Spleen (tissue), 11 donors: ENCODE measurements at regions not wholly inside any gene's neighbourhood (a gene's known extent, or its start where the extent isn't known, plus 50 kb on each side); places are given as distances from the start of the nearest gene placed in this dataset.

Source experiments
- DNase-seq: peaks from one replicate; pipeline ENCODE4 v3.0.0-alpha.2; 2020
- H3K27ac ChIP-seq, 8 donors: fragments of 200-600 bp; sonication (generic) in 7 of 8; 1 replicate in 4 of 8; 2 replicates in 4 of 8; pipeline versions ENCODE4 v1.5.0 to v1.8.0; 2016 to 2021; ENCODE audit warnings: inconsistent platforms in 4 of 8, mild to moderate bottlenecking in 4 of 8, moderate library complexity in 1 of 8
- H3K27me3 ChIP-seq, 7 donors: fragments of 200-600 bp; sonication (generic) in 6 of 7; replicated peaks in 1 of 7; 1 replicate in 4 of 7; 2 replicates in 3 of 7; pipeline versions ENCODE4 v1.5.0 to v1.8.0; 2016 to 2021; ENCODE audit warnings: inconsistent platforms in 3 of 7, mild to moderate bottlenecking in 1 of 7
- H3K36me3 ChIP-seq, 6 donors: fragments of 200-600 bp; sonication (generic) in 5 of 6; 1 replicate in 4 of 6; 2 replicates in 2 of 6; pipeline versions ENCODE4 v1.5.0 to v1.8.0; 2016 to 2021; ENCODE audit warnings: inconsistent platforms in 2 of 6
- H3K4me1 ChIP-seq, 6 donors: fragments of 200-600 bp; sonication (generic) in 5 of 6; 1 replicate in 3 of 6; 2 replicates in 3 of 6; pipeline versions ENCODE4 v1.5.0 to v1.8.0; 2016 to 2021; ENCODE audit warnings: inconsistent platforms in 3 of 6
- H3K4me3 ChIP-seq, 8 donors: fragments of 200-600 bp; sonication (generic) in 7 of 8; 1 replicate in 4 of 8; 2 replicates in 4 of 8; pipeline versions ENCODE4 v1.5.0 to v1.8.0; 2016 to 2021; ENCODE audit warnings: inconsistent platforms in 4 of 8, mild to moderate bottlenecking in 4 of 8, moderate library complexity in 2 of 8
- H3K9me3 ChIP-seq, 8 donors: fragments of 200-600 bp; sonication (generic) in 7 of 8; 1 replicate in 4 of 8; 2 replicates in 4 of 8; pipeline versions ENCODE4 v1.5.0 to v1.8.0; 2016 to 2021; ENCODE audit warnings: inconsistent platforms in 4 of 8
- POLR2A ChIP-seq, 3 donors: fragments of 450-650 bp; IDR thresholded peaks; one replicate each; pipeline ENCODE4 v1.5.1; 2017; ENCODE audit warnings: antibody characterized with exemption in 3 of 3, mild to moderate bottlenecking in 1 of 3
- POLR2AphosphoS5 ChIP-seq, 3 donors: sonication (generic); formaldehyde crosslinking; IDR thresholded peaks; one replicate each; pipeline ENCODE4 v1.5.1; 2017; ENCODE audit warnings: antibody characterized with exemption in 3 of 3
- WGBS, 5 donors: extraction: QIAGEN DNeasy Blood & Tissue Kit in 3 of 5; methylation state at CpG; one replicate each; pipeline versions ENCODE4 v1.1.5 to v1.1.7; 2013 to 2018; 5-methylcytosine and 5-hydroxymethylcytosine counted together
- intact Hi-C: fragments of 100-400 bp; cut with DNase I; formaldehyde crosslinking; loops from one replicate; pipeline ENCODE4 v1.15.0; 2023; ENCODE audit warnings: low total_unique reads
- TF ChIP-seq, protein P1 (sequence below), 11 experiments: fragments of 200-600 bp in 7 of 11; fragments of 450-650 bp in 4 of 11; sonication (generic) in 4 of 11; IDR thresholded peaks in 8 of 11; conservative IDR thresholded peaks in 3 of 11; 1 replicate in 7 of 11; 2 replicates in 4 of 11; pipeline versions ENCODE4 v1.4.0 to v1.8.0; 2016 to 2021; ENCODE audit warnings: antibody characterized with exemption in 11 of 11, inconsistent platforms in 4 of 11, mild to moderate bottlenecking in 1 of 11
- donor health status: healthy with polysubstance abuse.
- donor health status: DM: no; HTN: no; CAD: no; lungs with moderate emphysema.
- donor health status: DM: no; HTN: no; CAD: no.
- donor health status: Bipolar disorder and iron deficiency.
- donor health status: healthy.
- donor health status: DM: no; HTN: no; CAD: no.
- donor health status: DM: yes; HTN: yes; CAD: no.

DNA sequence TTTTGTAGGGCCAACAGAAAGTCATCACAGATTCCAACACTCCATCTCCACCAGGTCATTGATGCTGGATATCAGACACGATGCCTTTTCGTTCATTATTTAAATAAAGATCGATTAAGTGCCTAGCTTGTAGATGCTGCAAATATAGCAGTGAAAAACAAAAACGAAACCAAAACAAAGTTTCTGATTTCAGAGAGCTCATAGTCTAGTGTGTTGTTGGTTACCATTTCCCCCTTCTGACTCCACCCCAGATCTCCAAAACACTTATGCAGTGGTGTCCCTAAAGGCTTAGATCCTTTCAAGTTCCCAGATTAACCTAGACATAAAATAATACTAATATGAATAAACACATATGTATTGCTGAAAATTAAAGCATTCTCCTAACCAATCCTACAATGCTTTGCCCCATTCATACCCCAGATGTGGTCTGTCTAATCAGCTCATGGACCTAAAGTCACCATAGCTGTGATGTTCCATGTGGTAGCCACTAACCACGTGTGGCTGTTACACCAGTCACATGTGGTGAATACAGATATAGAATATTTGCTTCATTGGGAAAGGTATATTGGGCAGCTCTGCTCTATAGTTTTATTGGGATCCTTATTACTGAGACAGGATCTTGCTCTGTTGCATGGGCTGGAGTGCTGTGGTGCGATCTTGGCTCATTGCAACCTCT lies 787.2 kb downstream of the TDRD15 start:
- no peak for DNase-seq
- TF ChIP-seq POLR2AphosphoS5 (IDR thresholded peaks at IDR 0.05) (no peak), POLR2A (IDR thresholded peaks at IDR 0.05) (no peak)
- TF ChIP-seq, protein P1, sequence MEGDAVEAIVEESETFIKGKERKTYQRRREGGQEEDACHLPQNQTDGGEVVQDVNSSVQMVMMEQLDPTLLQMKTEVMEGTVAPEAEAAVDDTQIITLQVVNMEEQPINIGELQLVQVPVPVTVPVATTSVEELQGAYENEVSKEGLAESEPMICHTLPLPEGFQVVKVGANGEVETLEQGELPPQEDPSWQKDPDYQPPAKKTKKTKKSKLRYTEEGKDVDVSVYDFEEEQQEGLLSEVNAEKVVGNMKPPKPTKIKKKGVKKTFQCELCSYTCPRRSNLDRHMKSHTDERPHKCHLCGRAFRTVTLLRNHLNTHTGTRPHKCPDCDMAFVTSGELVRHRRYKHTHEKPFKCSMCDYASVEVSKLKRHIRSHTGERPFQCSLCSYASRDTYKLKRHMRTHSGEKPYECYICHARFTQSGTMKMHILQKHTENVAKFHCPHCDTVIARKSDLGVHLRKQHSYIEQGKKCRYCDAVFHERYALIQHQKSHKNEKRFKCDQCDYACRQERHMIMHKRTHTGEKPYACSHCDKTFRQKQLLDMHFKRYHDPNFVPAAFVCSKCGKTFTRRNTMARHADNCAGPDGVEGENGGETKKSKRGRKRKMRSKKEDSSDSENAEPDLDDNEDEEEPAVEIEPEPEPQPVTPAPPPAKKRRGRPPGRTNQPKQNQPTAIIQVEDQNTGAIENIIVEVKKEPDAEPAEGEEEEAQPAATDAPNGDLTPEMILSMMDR (IDR thresholded peaks at IDR 0.05 in 8 of 11, conservative IDR thresholded peaks at IDR 0.05 in 3 of 11): no peak
- no peak overlapping the region for H3K27ac ChIP-seq
- H3K9me3 ChIP-seq: peaks cover 0 to 9% (median 0%) of the 10 kb centered on the region in 8 donors
- intact Hi-C loops: no loop called here
- no peaks in the 10 kb centered on the region for H3K27me3 ChIP-seq
- H3K4me3 ChIP-seq: no peak overlapping the region
- WGBS, 5 donors: 77 to 89% (median 85%) methylated on average over 6 of the region's 6 CpGs
- H3K4me1 ChIP-seq: no peaks in the 10 kb centered on the region
- no peaks in the 10 kb centered on the region for H3K36me3 ChIP-seq

DNA sequence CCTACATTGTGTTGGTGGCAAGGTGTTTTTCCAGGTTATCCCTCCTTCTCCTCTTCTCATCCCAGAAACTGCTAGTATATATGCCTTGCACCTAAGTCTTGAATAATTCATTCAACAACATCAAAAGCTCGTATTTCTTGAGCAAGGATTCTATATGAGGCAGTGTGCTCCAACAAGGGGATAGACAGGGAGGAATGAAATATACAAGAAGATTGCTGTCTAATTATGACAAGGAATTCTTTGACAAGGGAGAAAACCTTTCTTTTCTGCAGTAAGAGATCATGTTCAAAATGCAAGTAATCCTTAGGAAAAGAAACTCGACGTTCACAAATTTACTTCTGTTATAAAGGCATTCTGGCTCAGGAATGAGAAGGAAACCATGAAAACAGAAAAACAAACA lies 788.6 kb downstream of the TDRD15 start:
- H3K9me3 ChIP-seq: peaks cover 0 to 9% (median 0%) of the 10 kb centered on the region in 8 donors
- whole genome bisulfite sequencing, 5 donors: 69 to 80% (median 72%) methylated on average over 3 of the region's 3 CpGs
- TF ChIP-seq, protein P1 (IDR thresholded peaks at IDR 0.05 in 8 of 11, conservative IDR thresholded peaks at IDR 0.05 in 3 of 11): no peak
- TF ChIP-seq POLR2A (IDR thresholded peaks at IDR 0.05) (no peak), POLR2AphosphoS5 (IDR thresholded peaks at IDR 0.05) (no peak)
- intact Hi-C loops: no loop called here
- no peak overlapping the region for H3K4me3 ChIP-seq
- no peak for DNase-seq
- H3K4me1 ChIP-seq: no peaks in the 10 kb centered on the region
- no peak overlapping the region for H3K27ac ChIP-seq
- no peaks in the 10 kb centered on the region for H3K36me3 ChIP-seq
- H3K27me3 ChIP-seq: no peaks in the 10 kb centered on the region

DNA sequence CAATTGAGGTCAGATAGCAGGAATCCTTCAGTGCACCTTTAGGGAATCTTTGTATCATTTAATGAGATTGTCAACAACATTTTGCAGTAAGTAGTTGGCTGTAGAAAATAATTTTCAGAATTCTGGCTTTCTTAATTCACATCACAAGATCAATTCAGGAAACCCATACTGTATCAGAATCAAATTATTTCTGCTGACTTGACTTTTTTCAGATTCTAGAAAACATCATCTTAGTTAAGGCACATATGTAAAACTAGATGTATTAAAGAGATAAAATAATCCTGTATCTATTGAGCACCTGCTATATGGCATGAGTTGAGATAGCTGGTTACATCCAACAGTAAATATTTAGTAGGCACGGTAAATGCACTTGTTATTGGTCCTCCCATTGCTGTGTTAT lies 791.4 kb downstream of the TDRD15 start:
- WGBS, 5 donors: 60 to 94% (median 88%) methylated on average over 1 of the region's 1 CpG
- TF ChIP-seq POLR2A (IDR thresholded peaks at IDR 0.05) (no peak), POLR2AphosphoS5 (IDR thresholded peaks at IDR 0.05) (no peak)
- TF ChIP-seq, protein P1 (IDR thresholded peaks at IDR 0.05 in 8 of 11, conservative IDR thresholded peaks at IDR 0.05 in 3 of 11): no peak
- H3K27ac ChIP-seq: no peak overlapping the region
- no peaks in the 10 kb centered on the region for H3K4me1 ChIP-seq
- no peak overlapping the region for H3K4me3 ChIP-seq
- intact Hi-C loops: no loop called here
- H3K9me3 ChIP-seq: peaks cover 0 to 9% (median 0%) of the 10 kb centered on the region in 8 donors
- DNase-seq: no peak
- no peaks in the 10 kb centered on the region for H3K27me3 ChIP-seq
- H3K36me3 ChIP-seq: no peaks in the 10 kb centered on the region

DNA sequence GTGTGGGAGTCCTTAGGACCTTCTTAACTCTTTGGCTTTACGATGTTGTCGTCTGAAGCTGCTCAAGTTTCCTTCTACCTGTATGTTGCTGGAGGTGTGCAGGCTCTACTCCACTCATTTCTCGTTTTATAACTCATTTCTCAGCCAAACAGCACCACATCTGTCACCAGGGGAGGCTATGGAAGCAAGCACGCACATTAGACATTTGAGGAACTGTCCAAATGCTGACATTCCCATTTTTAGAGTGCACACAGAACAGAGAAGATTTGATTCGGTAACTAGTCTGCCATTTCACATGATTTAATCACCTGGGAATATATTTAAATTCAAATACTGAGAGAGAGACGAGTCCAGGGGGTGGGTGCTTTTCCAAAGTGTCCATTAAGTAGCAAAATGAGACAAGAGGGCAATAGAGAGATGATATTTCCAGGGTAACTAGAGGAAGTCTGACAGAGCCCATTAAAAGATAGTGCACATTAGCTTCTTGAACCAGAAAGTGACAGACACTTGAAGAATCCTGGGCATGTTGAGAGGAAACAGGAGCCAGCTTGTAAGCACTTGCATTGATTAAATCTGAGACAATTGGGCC lies 793.3 kb downstream of the TDRD15 start:
- no peaks in the 10 kb centered on the region for H3K4me1 ChIP-seq
- H3K36me3 ChIP-seq: no peaks in the 10 kb centered on the region
- H3K27ac ChIP-seq: no peak overlapping the region
- no peak for DNase-seq
- H3K27me3 ChIP-seq: no peaks in the 10 kb centered on the region
- TF ChIP-seq, protein P1 (IDR thresholded peaks at IDR 0.05 in 8 of 11, conservative IDR thresholded peaks at IDR 0.05 in 3 of 11): no peak
- TF ChIP-seq POLR2AphosphoS5 (IDR thresholded peaks at IDR 0.05): no peak
- TF ChIP-seq POLR2A (IDR thresholded peaks at IDR 0.05): no peak
- 48 to 58% (median 52%) methylated on average over 6 of the region's 6 CpGs for WGBS, 5 donors
- peaks cover 0 to 5% (median 0%) of the 10 kb centered on the region in 8 donors for H3K9me3 ChIP-seq
- intact Hi-C loops: no loop called here
- H3K4me3 ChIP-seq: no peak overlapping the region
